Activated CD4-positive, alpha-beta T cell treated with anti-CD3 and anti-CD28 coated beads, Interleukin-2, amount 10 ng/mL, durations not matched to agents 7 days and 5 days (primary cell): ENCODE measurements at regions not wholly inside any gene's neighbourhood (a gene's known extent, or its start where the extent isn't known, plus 50 kb on each side); places are given as distances from the start of the nearest gene placed in this dataset.
"Not testable (repeated sequence)": the region's sequence is repeated elsewhere in the genome, so short reads cannot be mapped to it uniquely, and the experiment has no call there.

Experiments
- CTCF ChIA-PET: fragments of 350-600 bp; sonication (Branson Sonifier 250); formaldehyde crosslinking; loops from one replicate; lab custom pipeline; 2021; ENCODE audit warnings: antibody characterized with exemption; lab: Charles Lee
- POLR2A ChIA-PET: fragments of 350-600 bp; sonication (Branson Sonifier 250); formaldehyde crosslinking; loops from one replicate; lab custom pipeline; 2021; ENCODE audit warnings: antibody characterized with exemption; lab: Charles Lee
- DNase-seq: peaks from one replicate; pipeline ENCODE4 v3.0.0-alpha.2; 2020
- H3K27ac Mint-ChIP-seq: one replicate; pipeline ENCODE4 v1.8.0; 2021; ENCODE audit warnings: mild to moderate bottlenecking, moderate library complexity, mixed read lengths
- H3K27me3 Mint-ChIP-seq: one replicate; pipeline ENCODE4 v1.8.0; 2021; ENCODE audit warnings: mixed read lengths
- H3K36me3 Mint-ChIP-seq: one replicate; pipeline ENCODE4 v1.8.0; 2021; ENCODE audit warnings: low read depth, mixed read lengths
- H3K4me1 Mint-ChIP-seq: one replicate; pipeline ENCODE4 v1.8.0; 2021; ENCODE audit warnings: mixed read lengths
- H3K4me3 Mint-ChIP-seq: one replicate; pipeline ENCODE4 v1.8.0; 2021; ENCODE audit warnings: mild to moderate bottlenecking, moderate library complexity, mixed read lengths
- H3K9me3 Mint-ChIP-seq: one replicate; pipeline ENCODE4 v1.8.0; 2021; ENCODE audit warnings: mixed read lengths

GRCh38 chr12:74253826-74254225, 283.8 kb upstream of the ATXN7L3B start:
- H3K27ac Mint-ChIP-seq, H3K4me1 Mint-ChIP-seq, DNase-seq, CTCF ChIA-PET, H3K4me3 Mint-ChIP-seq, H3K27me3 Mint-ChIP-seq, H3K9me3 Mint-ChIP-seq, POLR2A ChIA-PET, H3K36me3 Mint-ChIP-seq: not testable (repeated sequence)

DNA sequence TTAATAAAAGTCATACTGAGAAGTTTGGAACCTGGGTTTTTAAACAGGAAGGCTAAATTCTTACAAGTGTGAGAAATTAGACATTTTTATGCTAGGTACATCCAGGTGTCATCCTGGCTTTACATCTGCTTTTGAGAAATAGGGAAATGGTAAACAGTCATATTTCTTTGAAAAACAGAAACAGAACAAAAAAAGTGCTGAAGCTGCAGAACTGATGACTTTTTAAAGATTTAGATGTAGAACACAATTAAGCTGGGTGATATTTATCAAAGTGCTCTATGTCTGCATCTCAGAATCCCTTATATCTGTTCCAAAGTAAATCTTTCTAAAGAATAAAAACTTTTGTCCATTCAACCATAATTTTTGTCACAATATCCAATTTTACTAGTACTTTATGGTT, 282.9 kb upstream of the ATXN7L3B start:
- Mint-ChIP-seq H3K9me3 (peaks cover 8% of the 10 kb centered on the region), H3K4me1 (no peaks in the 10 kb centered on the region), H3K36me3 (no peaks in the 10 kb centered on the region), H3K27me3 (no peaks in the 10 kb centered on the region), H3K4me3 (no peak overlapping the region), H3K27ac (no peak overlapping the region)
- POLR2A ChIA-PET = no interaction called here
- CTCF ChIA-PET = no interaction called here
- DNase-seq = no peak

DNA sequence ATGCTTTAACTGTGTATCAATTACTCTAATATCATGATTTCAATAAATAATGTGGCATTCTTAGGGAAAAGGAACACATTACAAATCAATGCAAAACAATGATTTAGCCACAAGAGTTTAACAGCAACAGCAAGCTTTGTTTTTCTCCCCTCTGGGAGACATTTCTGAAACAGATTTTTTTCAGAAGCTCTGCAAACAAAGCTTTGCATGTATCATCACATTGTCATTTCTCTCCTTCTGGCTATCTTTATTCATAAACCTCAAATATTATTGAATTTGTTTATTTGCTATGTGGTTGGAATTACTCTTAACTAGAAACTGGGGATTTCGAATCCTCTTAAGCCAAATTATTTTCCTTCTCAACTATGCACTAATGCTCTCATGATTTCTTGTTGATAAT, 278.4 kb upstream of the ATXN7L3B start:
- no peak overlapping the region for H3K27ac Mint-ChIP-seq
- POLR2A ChIA-PET = no interaction called here
- CTCF ChIA-PET = no interaction called here

GRCh38 chr12:74264692-74265091, 272.9 kb upstream of the ATXN7L3B start:
- no peak for DNase-seq
- CTCF ChIA-PET = no interaction called here
- no peaks in the 10 kb centered on the region for H3K27me3 Mint-ChIP-seq
- H3K9me3 Mint-ChIP-seq = peaks cover 2% of the 10 kb centered on the region
- H3K36me3 Mint-ChIP-seq = no peaks in the 10 kb centered on the region
- H3K4me1 Mint-ChIP-seq = no peaks in the 10 kb centered on the region
- H3K4me3 Mint-ChIP-seq = no peak overlapping the region
- POLR2A ChIA-PET = no interaction called here
- no peak overlapping the region for H3K27ac Mint-ChIP-seq

More for the DNA sequence above, 278.4 kb upstream of the ATXN7L3B start:
- H3K4me1 Mint-ChIP-seq = no peaks in the 10 kb centered on the region
- H3K4me3 Mint-ChIP-seq = no peak overlapping the region
- H3K27me3 Mint-ChIP-seq = no peaks in the 10 kb centered on the region
- H3K36me3 Mint-ChIP-seq = no peaks in the 10 kb centered on the region
- H3K9me3 Mint-ChIP-seq = no peaks in the 10 kb centered on the region
- no peak for DNase-seq

DNA sequence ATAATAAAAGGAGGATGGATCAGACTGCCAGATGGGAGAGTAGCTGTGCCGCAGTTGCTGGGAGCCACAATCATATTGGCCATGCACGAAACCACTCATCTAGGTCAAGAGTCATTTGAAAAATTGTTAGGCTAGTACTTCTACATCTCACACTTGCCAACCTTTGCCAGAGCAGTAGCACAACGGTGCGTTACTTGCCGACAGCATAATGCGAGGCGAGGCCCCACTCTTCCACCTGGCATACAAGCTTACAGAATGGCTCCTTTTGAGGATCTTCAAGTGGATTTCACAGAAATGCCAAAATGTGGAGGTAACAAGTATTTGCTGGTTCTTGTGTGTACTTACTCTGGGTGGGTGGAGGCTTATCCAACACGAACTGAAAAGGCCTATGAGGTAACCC, 268.3 kb upstream of the ATXN7L3B start:
- CTCF ChIA-PET, H3K36me3 Mint-ChIP-seq, H3K27me3 Mint-ChIP-seq, H3K27ac Mint-ChIP-seq, H3K9me3 Mint-ChIP-seq, H3K4me3 Mint-ChIP-seq, DNase-seq, POLR2A ChIA-PET, H3K4me1 Mint-ChIP-seq: not testable (repeated sequence)

GRCh38 chr12:74280156-74280655, 257.4 kb upstream of the ATXN7L3B start:
- Mint-ChIP-seq H3K4me1 (no peaks in the 10 kb centered on the region), H3K36me3 (no peaks in the 10 kb centered on the region), H3K9me3 (peaks cover 13% of the 10 kb centered on the region), H3K27ac (no peak overlapping the region), H3K4me3 (no peak overlapping the region), H3K27me3 (no peaks in the 10 kb centered on the region)
- DNase-seq = no peak
- ChIA-PET POLR2A (no interaction called here), CTCF (no interaction called here)

- H3K4me1 Mint-ChIP-seq, H3K27ac Mint-ChIP-seq, CTCF ChIA-PET, H3K27me3 Mint-ChIP-seq, H3K4me3 Mint-ChIP-seq, H3K9me3 Mint-ChIP-seq, POLR2A ChIA-PET, DNase-seq, H3K36me3 Mint-ChIP-seq: not testable (repeated sequence)
Measured at GRCh38 chr12:74281401-74282180, 256.0 kb upstream of the ATXN7L3B start.

- H3K9me3 Mint-ChIP-seq = peaks cover 2% of the 10 kb centered on the region
- H3K4me3 Mint-ChIP-seq = no peak overlapping the region
- CTCF ChIA-PET = no interaction called here
- POLR2A ChIA-PET = no interaction called here
- no peaks in the 10 kb centered on the region for H3K36me3 Mint-ChIP-seq
- no peaks in the 10 kb centered on the region for H3K27me3 Mint-ChIP-seq
- DNase-seq = no peak
- no peaks in the 10 kb centered on the region for H3K4me1 Mint-ChIP-seq
- no peak overlapping the region for H3K27ac Mint-ChIP-seq
Measured at GRCh38 chr12:74283646-74284045, 254.0 kb upstream of the ATXN7L3B start.

DNA sequence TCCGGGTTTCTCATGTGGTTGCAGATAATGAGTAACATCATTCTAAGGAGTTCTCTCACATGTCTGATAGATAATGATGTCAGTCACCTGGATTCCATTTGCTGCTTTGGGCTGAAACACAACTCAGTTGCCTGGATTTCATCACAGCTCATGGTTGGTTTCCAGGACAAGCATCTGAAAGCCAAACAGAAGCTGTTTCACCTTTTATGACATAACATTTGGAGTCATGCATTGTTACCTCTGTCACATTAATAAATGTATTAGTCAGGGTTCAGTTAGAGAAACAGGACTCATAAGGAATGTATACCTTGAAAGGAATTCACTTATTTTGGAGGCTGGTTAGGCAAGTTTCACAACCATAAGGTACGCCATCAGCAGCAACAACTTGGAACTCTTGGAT, 251.9 kb upstream of the ATXN7L3B start:
- CTCF ChIA-PET = no interaction called here
- Mint-ChIP-seq H3K27me3 (no peaks in the 10 kb centered on the region), H3K4me1 (no peaks in the 10 kb centered on the region), H3K27ac (no peak overlapping the region), H3K9me3 (peaks cover 2% of the 10 kb centered on the region), H3K36me3 (no peaks in the 10 kb centered on the region), H3K4me3 (no peak overlapping the region)
- no peak for DNase-seq
- POLR2A ChIA-PET = no interaction called here

GRCh38 chr12:74286254-74286653, 251.4 kb upstream of the ATXN7L3B start:
- H3K4me3 Mint-ChIP-seq = no peak overlapping the region
- H3K4me1 Mint-ChIP-seq = no peaks in the 10 kb centered on the region
- no peaks in the 10 kb centered on the region for H3K27me3 Mint-ChIP-seq
- CTCF ChIA-PET = no interaction called here
- POLR2A ChIA-PET = no interaction called here
- no peak overlapping the region for H3K27ac Mint-ChIP-seq
- H3K9me3 Mint-ChIP-seq = no peaks in the 10 kb centered on the region
- DNase-seq = no peak
- no peaks in the 10 kb centered on the region for H3K36me3 Mint-ChIP-seq

GRCh38 chr12:74292351-74293194, 245.1 kb upstream of the ATXN7L3B start:
- H3K4me3 Mint-ChIP-seq = no peak overlapping the region
- ChIA-PET CTCF (no interaction called here), POLR2A (no interaction called here)
- DNase-seq = no peak
- no peak overlapping the region for H3K27ac Mint-ChIP-seq
- no peaks in the 10 kb centered on the region for H3K9me3 Mint-ChIP-seq
- no peaks in the 10 kb centered on the region for H3K27me3 Mint-ChIP-seq
- no peaks in the 10 kb centered on the region for H3K36me3 Mint-ChIP-seq
- H3K4me1 Mint-ChIP-seq = no peaks in the 10 kb centered on the region

DNA sequence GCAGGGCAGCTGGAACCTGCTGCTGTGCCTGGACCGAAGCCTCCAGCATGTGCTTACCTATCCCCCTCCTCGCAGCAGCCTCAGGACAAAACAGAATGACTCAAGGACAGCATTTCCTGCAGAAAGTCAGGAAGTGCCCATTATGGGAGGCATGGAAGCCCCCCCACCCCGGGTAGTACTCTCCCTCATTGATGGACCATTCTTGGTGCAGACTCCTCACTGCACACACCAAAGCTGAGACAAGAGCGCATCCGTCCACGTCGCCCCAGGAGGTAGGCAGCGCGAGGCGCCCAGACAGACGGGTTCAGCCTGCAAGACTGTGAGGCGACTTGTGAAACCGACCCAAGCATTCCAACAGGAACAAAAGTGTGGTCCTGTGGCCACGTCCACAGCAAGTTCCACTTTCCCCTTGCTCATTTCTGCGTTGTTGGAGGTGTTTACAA, 243.9 kb upstream of the ATXN7L3B start:
- no peaks in the 10 kb centered on the region for H3K27me3 Mint-ChIP-seq
- ChIA-PET POLR2A (no interaction called here), CTCF (no interaction called here)
- no peaks in the 10 kb centered on the region for H3K9me3 Mint-ChIP-seq
- H3K4me3 Mint-ChIP-seq = no peak overlapping the region
- no peak overlapping the region for H3K27ac Mint-ChIP-seq
- H3K36me3 Mint-ChIP-seq = no peaks in the 10 kb centered on the region
- no peaks in the 10 kb centered on the region for H3K4me1 Mint-ChIP-seq
- DNase-seq = no peak

DNA sequence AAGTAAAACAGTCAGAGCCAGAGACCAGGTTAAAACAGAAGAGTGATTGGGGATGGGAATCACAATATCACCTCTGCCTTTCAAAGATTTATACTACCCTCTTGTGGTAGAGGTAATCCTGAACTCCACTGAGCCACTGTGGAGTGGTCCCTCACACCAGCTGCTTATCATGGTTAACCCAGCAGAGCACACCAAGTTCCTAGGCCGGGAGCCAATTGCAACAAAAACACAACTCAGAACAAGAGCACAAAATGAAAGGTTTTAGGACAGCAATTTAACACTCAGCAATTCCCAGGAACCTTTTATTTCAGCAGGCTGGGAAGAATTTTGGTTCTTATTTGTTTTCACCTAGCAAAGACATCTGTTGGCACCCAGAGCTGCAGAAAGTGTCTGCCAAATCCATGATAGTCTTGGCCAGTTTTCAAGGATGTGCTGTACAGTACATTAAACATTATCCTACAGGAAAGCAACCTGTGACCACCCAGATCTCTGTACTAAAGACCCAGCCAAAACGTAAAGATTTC, 220.5 kb upstream of the ATXN7L3B start:
- no peak overlapping the region for H3K4me3 Mint-ChIP-seq
- H3K27me3 Mint-ChIP-seq = no peaks in the 10 kb centered on the region
- no peaks in the 10 kb centered on the region for H3K9me3 Mint-ChIP-seq
- DNase-seq = no peak
- H3K36me3 Mint-ChIP-seq = no peaks in the 10 kb centered on the region
- CTCF ChIA-PET = interaction anchor here (0.6 kb wide), 1 partner anchor 29 kb away, joined by 6 read pairs; no protein-coding TSS in a partner anchor
- no peaks in the 10 kb centered on the region for H3K4me1 Mint-ChIP-seq
- POLR2A ChIA-PET = no interaction called here
- H3K27ac Mint-ChIP-seq = no peak overlapping the region
